MCF 10A (cell line): ENCODE measurements at regions not wholly inside any gene's neighbourhood (a gene's known extent, or its start where the extent isn't known, plus 50 kb on each side); places are given as distances from the start of the nearest gene placed in this dataset.
A peak's percentile ranks its signal among the peaks of the same experiment; 100 is the strongest.

ENCODE experiments used
- BruUV-seq: library from RNA; stranded (reverse); fragments of 400-500 nt; replicated peaks from 2 replicates; lab custom pipeline; 2021; lab: Mats Ljungman, UMichigan
- CTCF ChIA-PET: fragments of 300-600 bp; sonication (Branson Sonifier 250); formaldehyde crosslinking; extraction: SDS; loops from one replicate; lab custom pipeline; 2021; ENCODE audit warnings: antibody characterized with exemption, inconsistent platforms; lab: Yijun Ruan, JAX
- POLR2A ChIA-PET: fragments of 300-600, 350-650 bp; sonication (Branson Sonifier 250); formaldehyde crosslinking; extraction: SDS; loops from one replicate; lab custom pipeline; 2020; ENCODE audit warnings: antibody characterized with exemption, inconsistent platforms; lab: Yijun Ruan, JAX
- DNase-seq: peaks from one replicate; pipeline ENCODE4 v3.0.0-alpha.2; 2018; ENCODE audit not compliant: unreplicated experiment
- H3K27ac Mint-ChIP-seq: one replicate; pipeline ENCODE4 v1.8.0; 2022; ENCODE audit warnings: mild to moderate bottlenecking, low read depth, mixed read lengths; ENCODE audit not compliant: unreplicated experiment
- H3K27me3 Mint-ChIP-seq: one replicate; pipeline ENCODE4 v1.8.0; 2022; ENCODE audit warnings: mixed read lengths; ENCODE audit not compliant: insufficient read depth, unreplicated experiment
- H3K36me3 Mint-ChIP-seq: one replicate; pipeline ENCODE4 v1.8.0; 2022; ENCODE audit warnings: mild to moderate bottlenecking, moderate library complexity, mixed read lengths; ENCODE audit not compliant: insufficient read depth, unreplicated experiment
- H3K4me1 Mint-ChIP-seq: one replicate; pipeline ENCODE4 v1.8.0; 2022; ENCODE audit warnings: mixed read lengths; ENCODE audit not compliant: insufficient read depth, unreplicated experiment
- H3K4me3 Mint-ChIP-seq: one replicate; pipeline ENCODE4 v1.8.0; 2022; ENCODE audit warnings: mild to moderate bottlenecking, moderate library complexity, mixed read lengths; ENCODE audit not compliant: unreplicated experiment
- H3K9me3 Mint-ChIP-seq: one replicate; pipeline ENCODE4 v1.8.0; 2022; ENCODE audit warnings: mixed read lengths; ENCODE audit not compliant: unreplicated experiment
- CTCF ChIP-seq: fragments of 200-600 bp; IDR thresholded peaks from one replicate; pipeline ENCODE4 v1.8.0; 2022; ENCODE audit warnings: antibody characterized with exemption, mild to moderate bottlenecking; ENCODE audit not compliant: unreplicated experiment
- intact Hi-C: fragments of 100-400 bp; cut with micrococcal nuclease; formaldehyde crosslinking; loops from 2 replicates; pipeline ENCODE4 v1.14.1; 2022

DNA sequence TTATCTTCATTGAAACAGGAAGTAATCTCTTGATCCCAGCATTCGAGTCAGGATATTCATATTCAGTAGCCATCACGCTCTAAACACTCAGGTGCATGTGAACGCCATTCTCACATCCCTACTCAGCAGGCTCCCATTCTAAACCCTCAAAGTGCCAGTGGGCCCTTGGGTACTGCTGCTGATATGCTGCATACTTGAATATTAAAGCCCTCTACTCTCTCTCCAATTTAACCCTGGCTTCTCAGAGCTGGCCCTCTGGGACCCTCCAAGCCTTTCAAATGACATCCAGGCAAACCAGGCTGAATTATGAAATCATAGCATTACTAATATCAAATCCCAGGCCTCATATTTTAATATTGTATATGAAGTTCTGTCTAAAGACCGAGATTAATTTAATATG, 468.2 kb downstream of the NUF2 start:
- Mint-ChIP-seq H3K27ac (no peak overlapping the region), H3K27me3 (no peaks in the 10 kb centered on the region), H3K4me3 (no peak overlapping the region), H3K9me3 (peaks cover 8% of the 10 kb centered on the region), H3K4me1 (no peaks in the 10 kb centered on the region), H3K36me3 (no peaks in the 10 kb centered on the region)
- intact Hi-C loops: no loop called here
- no peak for DNase-seq
- no peak for TF ChIP-seq CTCF
- ChIA-PET CTCF (no interaction called here), POLR2A (no interaction called here)
- BruUV-seq: no TSS peak

DNA sequence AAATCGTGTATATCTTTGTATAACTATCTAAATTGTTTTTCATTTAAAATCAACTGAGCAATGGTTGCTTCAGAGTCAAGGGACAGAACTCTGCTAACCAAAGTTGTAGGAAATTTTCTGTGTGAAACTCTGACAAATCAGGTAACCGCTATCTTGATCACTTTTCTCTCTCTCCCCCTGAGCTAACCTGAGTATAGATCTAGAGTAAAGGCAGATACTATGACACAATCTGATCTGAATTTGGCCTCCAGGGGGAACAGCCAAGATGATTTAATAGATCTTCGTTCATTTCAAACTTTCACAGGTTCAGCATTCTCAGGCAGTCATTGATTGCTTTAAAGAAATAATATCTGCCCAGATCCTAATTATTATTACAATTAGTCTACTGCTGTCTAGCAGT, 472.8 kb downstream of the NUF2 start:
- Mint-ChIP-seq H3K4me3 (no peak overlapping the region), H3K36me3 (no peaks in the 10 kb centered on the region), H3K27ac (no peak overlapping the region), H3K27me3 (no peaks in the 10 kb centered on the region), H3K4me1 (peaks cover 10% of the 10 kb centered on the region), H3K9me3 (peaks cover 8% of the 10 kb centered on the region)
- ChIA-PET POLR2A (no interaction called here), CTCF (interaction anchor here (0.6 kb wide), 1 partner anchor 265 kb away, joined by 3 read pairs; no protein-coding TSS in a partner anchor)
- BruUV-seq: no TSS peak
- no peak for DNase-seq
- TF ChIP-seq CTCF: no peak
- intact Hi-C loops: no loop called here

GRCh38 chr1:163796394-163796821, 474.7 kb downstream of the NUF2 start:
- ChIA-PET POLR2A (interaction anchor here (0.5 to 0.6 kb wide), 2 partner anchors 127 to 196 kb away, joined by 3 read pairs; no protein-coding TSS in a partner anchor), CTCF (interaction anchor here (0.6 to 1.8 kb wide), 4 partner anchors 13 to 386 kb away, joined by 3 to 4 read pairs (median 3); no protein-coding TSS in a partner anchor)
- BruUV-seq: no TSS peak
- intact Hi-C loops: no loop called here
- TF ChIP-seq CTCF: no peak
- H3K4me3 Mint-ChIP-seq: no peak overlapping the region
- DNase-seq: peak; percentile 73
- peaks cover 8% of the 10 kb centered on the region for H3K9me3 Mint-ChIP-seq
- H3K27me3 Mint-ChIP-seq: no peaks in the 10 kb centered on the region
- no peaks in the 10 kb centered on the region for H3K36me3 Mint-ChIP-seq
- H3K27ac Mint-ChIP-seq: peak overlapping the region; percentile 49
- H3K4me1 Mint-ChIP-seq: peaks cover 10% of the 10 kb centered on the region

DNA sequence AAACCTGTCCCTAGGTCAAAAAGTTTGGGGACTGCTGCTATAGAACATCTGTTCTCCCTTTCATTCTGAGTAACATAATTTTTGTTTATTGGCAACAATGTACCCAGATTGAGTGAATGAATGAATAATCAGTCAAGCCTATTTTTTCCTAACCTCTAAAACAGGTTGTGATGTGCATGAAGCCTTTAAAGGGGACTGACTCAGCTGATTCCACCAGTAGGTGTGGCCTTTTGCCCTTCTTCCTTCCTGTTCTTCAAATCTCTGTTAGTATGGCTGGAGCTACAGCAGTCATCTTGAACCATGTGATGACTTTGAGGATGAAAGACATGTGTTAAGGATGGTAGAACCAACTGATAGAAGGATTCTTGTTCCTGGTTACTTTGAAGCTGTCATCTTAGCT, 476.1 kb downstream of the NUF2 start:
- no peak overlapping the region for H3K27ac Mint-ChIP-seq
- CTCF ChIA-PET: interaction anchor here (0.7 to 1.2 kb wide), 2 partner anchors 22 to 170 kb away, joined by 3 read pairs; no protein-coding TSS in a partner anchor
- H3K4me1 Mint-ChIP-seq: peaks cover 10% of the 10 kb centered on the region
- POLR2A ChIA-PET: interaction anchor here (0.7 kb wide), 1 partner anchor 22 kb away, joined by 4 read pairs; no protein-coding TSS in a partner anchor
- H3K36me3 Mint-ChIP-seq: no peaks in the 10 kb centered on the region
- H3K9me3 Mint-ChIP-seq: no peaks in the 10 kb centered on the region
- intact Hi-C loops: no loop called here
- H3K27me3 Mint-ChIP-seq: no peaks in the 10 kb centered on the region
- no peak for DNase-seq
- TF ChIP-seq CTCF: no peak
- no peak overlapping the region for H3K4me3 Mint-ChIP-seq
- BruUV-seq: no TSS peak
